ENCODE measurements at regions not wholly inside any gene's neighbourhood (a gene's known extent, or its start where the extent isn't known, plus 50 kb on each side); places are given as distances from the start of the nearest gene placed in this dataset.

- no peak for TF ChIP-seq CTCF (conservative IDR thresholded peaks at IDR 0.05 in 1 of 2, IDR thresholded peaks at IDR 0.05 in 1 of 2; ENCODE audit: low read depth in 1 of 2, low read length in 2 of 2)
- no peak for TF ChIP-seq EZH2 (IDR thresholded peaks at IDR 0.05; ENCODE audit: low read length, missing control alignments)
Observed at GRCh38 chr17:34842235-34842634, 119.0 kb downstream of the CCT6B start.

All from fibroblast of lung (primary cell).